NCI-H446 (cell line): ENCODE measurements at regions not wholly inside any gene's neighbourhood (a gene's known extent, or its start where the extent isn't known, plus 50 kb on each side); places are given as distances from the start of the nearest gene placed in this dataset.
A peak's percentile ranks its signal among the peaks of the same experiment; 100 is the strongest.

Source experiments
- DNase-seq, 2 experiments: peaks; one replicate each; lab custom pipeline; 2025; lab: John Stamatoyannopoulos, UW

DNA sequence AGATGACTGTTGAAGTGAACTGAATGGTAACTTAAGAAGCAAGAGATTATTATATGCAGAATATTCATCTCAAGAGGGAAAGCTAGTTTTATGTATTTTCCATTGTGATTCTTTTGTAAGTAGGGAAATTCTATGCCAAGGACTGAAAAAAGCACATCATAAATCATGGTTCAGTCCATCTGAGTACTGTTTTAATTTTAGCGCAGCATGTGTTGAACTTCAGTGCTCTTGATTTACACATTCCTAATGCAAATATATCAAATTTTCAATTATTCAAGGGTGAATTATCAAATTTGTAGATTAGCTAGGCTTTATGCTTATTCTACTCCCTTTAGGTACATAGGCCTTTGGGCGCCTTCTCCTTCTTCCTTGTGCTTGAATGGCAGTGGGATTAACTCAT, 50.3 kb upstream of the TCF12 start:
- DNase-seq: no peak

DNA sequence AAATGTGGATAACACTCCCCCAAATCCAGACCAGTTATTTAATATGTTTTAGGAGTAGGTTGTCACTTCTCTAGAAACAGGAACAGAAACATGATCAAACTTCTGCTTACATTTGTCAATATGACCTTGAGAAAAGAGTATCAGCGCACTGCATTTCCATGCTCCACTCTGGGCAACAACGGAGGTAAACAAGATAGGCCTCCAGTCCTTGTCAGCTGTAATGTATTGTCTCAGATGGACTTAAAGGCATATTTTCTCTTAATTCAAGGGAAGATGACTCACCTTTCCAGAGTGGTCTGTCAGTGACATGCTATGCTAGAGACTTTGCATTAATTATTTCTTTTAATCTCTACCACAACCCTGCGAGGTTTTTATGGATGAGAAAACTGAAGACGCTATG, 51.6 kb upstream of the TCF12 start:
- no peak for DNase-seq

DNA sequence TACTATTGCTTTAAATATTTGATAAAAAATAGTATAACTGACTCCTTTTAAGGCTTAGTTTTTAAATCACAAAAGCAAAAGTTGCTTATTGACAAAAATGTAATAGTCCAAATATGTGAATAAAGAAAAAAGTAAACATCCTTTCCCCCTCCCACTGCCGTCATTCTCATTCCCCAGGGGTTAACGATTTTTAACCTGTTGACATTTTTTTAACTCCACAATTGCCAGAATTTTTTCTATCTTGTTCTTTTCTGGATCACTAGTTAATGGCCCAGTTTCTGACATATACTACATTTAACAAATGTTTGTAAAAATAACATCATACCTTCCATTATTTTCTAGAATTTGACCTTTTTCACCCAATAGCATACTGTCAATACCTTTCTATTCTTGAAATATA, 60.6 kb upstream of the TCF12 start:
- no peak for DNase-seq

DNA sequence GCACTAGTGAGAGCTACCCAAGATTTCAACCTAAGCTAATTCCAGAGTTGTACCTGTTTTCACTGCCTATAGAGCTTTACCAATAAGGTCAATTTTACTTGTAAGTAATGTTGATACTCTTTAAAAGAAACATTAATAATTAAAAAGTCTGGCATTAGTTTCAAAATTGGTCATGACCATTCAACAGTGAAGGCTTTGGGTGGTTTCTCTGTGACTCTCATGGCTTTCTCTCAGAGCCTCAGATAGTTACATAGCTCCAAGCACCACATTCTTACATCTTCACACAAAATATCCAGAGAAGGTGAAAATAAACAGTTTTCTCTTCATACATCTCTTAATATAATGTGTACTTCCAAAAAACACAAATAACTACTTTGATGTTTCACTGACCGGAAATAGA, 61.5 kb upstream of the TCF12 start:
- no peak for DNase-seq

DNA sequence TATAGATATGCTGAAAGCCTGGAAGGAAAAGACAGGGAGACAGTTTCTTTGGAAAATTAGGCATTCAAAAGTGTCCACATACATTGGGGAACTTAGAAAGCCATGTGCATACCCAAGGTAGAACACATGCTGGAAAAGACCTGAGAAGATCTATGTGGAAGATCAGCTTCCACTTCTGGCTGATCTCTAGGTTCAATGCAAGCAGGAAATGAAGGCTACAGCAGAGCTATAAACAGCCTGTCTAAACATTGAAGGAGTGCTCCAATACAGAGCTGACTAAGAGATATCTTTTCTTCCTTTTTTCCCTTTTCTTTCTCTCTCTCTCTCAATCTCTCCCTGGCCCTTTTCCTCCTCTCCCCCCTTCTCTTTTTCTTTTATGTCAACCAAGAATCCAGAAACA, 73.6 kb upstream of the TCF12 start:
- no peak for DNase-seq

DNA sequence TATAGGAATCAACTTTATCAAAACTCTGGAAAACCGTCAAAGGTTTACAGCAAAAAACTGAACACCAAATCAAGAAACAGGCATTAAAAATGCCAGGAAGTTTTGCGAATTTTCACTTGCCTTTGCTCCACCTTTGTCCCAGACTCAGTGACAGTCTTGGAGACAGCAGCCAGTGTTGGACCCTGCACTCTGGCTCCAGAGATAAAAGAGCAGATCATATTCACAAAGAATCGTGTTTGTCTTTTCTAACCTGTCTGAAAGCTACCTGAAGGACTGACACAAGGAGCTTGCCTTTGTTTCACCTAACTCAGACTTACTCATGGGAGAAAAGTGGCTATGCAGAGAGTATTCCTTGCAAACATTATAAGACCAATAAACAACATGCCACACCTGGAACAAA, 74.0 kb upstream of the TCF12 start:
- DNase-seq: no peak

DNA sequence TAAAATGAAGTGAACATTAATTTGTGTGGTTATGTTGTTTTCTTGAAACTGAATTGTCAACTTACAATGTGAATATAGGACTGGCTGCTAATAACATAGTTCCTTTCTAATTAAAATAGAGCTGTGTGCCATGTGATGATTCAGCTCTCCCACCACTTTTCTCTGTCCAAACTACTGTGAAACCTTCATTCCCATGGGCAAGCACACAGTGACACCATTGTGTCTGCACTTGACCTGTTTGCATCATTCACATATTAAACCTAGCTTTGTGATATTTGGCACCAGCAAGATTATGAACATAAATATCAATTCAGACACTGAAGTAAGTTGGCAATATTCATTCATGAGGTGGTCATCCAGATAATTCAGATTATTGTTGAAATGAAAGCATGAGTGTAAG, 78.8 kb upstream of the TCF12 start:
- no peak for DNase-seq

DNA sequence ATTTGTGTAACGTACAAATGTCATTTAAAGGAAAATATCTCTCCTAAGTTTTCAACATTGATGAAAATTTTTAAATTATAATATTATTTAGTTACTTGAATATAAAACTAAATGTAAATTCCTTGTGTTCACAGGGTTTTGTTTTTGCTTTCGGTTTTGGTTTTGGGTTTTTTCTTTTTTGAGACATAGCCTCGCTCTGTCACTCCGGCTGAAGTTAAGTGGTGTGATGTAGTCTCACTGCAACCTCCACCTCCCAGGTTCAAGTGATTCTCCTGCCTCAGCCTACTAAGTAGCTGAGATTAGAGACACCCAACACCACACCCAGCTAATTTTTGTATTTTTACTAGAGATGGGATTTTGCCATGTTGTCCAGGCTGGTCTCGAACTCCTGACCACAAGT, 79.3 kb upstream of the TCF12 start:
- DNase-seq: no peak

DNA sequence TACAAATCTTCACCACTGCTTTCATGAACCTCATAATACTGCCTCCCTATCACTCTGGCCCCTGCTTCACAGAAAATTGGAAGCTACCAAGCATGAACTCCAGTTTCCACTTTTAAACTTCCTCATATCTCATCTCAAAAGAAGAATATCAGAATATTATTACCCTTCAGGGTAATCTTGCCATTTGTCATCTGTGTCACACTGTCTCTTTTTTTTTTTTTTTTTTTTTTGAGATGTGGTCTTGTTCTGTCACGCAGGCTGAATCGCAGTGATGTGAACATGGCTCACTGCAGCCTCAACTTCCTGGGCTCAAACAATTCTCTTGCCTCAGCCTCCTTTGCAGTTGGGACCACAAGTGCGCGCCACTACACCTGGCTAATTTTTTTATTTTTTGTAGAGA, 80.4 kb upstream of the TCF12 start:
- no peak for DNase-seq

DNA sequence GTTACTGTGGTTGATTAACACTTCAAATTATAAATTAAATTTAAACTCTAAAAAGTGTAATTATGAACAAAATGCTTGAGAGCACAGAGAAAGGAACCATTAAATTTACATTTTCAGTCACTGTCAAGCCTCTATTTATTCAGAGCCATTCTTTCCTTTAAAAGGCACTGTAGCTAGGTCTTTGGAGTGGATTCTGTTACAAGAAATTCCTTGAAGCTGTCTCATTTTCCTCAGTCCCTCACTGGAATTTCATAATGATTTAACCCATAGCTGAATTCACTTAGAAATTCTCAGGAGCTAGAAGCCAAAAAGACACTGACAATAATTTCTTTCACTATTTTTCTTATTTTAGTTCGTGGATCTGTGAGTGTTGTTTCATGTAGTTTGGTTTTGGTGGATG, 81.2 kb upstream of the TCF12 start:
- DNase-seq: no peak

DNA sequence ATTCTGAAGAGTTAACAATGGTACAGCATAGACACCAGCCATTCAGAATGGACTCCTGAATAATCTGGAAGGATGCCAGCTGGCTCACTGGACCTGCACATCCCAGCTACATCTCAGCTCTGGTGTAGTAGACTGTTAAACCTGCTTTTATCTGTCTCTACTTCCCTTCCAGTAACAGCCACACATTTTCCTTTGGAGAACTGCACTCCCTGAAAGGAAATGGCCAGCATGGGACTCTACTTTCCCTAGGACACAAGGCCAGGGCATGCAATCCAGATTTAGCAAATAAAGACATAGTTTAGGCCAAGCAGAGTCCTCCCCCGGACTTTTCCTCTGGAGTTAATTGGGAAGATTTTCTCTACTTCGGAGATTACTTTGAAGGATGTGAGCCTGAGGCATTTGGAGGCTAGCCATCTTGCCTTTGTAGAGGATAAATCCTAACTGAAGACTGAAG, 82.7 kb upstream of the TCF12 start:
- peak; percentile 90 to 92 for DNase-seq

DNA sequence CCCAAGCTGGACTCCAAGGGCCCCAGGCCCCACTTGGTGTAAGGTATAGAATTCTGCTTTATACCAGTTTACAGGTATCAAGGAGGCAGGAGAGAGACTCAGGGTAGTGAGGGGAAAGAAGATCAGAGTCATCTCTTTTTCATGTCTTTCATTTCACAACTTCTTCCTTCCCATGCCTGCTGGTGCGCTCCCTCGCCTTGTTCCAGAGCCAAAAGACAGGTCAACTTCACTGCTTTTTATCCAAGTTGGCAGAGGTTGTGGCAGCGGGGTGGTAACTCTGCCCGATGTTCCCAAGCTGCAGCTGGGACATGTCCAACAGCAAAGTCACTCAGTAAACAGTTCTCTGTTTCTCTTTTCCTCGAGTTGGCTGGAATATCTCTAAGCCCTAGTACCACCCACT, 86.3 kb upstream of the TCF12 start:
- peak; percentile 88 to 93 for DNase-seq

DNA sequence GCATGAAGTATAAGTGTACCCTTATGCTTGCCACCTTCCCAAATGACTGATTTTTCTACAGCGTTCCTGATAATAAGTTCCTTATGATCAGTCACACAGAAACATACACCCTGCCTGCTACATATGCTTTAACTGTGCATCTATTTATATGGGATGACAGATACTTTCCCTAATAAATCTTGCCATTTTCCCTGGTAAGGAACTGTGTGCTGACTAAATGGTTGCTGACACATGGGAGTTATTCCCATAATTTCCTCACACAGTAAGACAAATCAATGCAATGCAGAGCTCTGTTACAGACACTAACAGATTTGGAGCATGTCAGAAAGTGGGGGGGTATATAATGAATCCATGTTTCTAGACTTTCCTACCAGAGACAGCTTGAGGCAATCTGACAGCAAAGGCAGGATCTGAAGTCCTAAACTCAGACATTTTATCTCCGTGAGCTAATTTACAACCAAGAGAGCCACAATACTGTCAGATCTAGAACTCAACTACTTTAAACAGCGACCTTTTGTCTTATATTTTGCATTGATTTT, 86.9 kb upstream of the TCF12 start:
- peak in 1 of 2 experiments; percentile 33 for DNase-seq

DNA sequence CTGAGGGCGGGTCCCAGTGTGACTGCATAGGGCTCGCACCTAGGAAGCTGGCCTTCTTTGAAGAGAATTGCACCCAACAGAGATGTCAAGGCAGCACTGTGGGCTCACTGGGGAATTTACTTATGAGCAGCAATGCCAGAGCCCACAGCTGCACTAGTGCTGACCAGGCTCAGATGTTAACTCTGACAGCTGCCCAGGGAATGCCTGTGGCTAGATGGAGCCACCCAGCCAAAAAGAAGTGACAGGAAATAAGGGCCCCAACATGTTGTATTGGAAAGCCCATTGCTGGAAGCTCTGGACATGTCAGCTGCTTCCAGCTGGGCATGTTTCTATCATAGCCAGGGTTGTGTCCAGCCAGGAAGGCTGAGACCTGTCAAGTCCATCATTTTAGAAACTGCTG, 90.9 kb upstream of the ZNF280D start:
- no peak for DNase-seq

DNA sequence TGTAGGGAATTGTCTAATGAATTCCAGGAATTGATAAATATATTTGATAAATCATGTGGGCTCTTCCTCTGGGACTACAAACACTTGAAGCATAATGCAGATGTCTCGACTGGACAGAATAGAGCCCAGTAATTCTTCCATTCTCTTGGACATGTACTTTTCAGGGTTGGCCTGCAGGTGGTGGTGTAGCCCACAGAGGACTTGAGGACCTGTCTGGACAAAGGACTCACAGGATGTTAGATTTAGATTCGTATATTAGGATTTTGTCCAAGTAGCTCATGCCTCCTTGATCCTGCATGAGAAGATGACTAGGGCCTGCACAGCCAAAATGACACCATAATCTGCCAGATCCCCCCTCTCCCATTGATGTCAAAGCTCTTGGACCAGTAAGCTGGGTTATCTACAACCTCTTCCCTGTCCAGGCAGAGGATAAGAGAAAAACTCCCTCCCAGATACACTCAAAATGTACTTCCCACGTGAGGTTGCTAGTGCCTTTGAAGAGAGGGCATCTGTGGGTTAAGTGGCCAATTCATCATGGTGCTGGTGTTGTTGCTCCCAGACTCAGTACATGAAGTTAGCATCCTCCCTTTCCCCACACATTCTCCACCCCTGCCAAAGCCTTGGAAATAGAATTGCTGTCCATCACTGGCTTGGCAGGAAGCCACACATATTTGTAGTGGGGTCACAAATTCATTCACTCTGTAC, 88.6 kb upstream of the ZNF280D start:
- DNase-seq: peak; percentile 38 to 62

DNA sequence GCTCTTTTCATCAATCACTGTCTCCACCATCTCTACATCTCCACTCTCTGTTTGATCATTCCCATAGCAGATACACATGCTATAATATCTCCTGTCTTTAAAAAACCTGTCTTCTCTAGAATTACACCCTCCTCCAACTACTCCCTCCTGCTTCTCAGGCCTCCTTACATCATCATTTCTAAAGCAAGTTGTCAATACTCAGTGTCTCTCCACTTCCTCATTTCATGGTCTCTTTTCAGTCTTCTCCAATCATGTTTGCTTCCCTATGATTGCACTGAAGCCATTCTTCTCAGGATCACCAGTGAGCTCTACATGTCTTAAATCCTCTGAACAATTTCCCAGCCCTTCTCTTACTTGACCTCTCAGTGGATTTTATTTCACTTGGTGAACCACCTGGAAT, 87.0 kb upstream of the ZNF280D start:
- DNase-seq: no peak

DNA sequence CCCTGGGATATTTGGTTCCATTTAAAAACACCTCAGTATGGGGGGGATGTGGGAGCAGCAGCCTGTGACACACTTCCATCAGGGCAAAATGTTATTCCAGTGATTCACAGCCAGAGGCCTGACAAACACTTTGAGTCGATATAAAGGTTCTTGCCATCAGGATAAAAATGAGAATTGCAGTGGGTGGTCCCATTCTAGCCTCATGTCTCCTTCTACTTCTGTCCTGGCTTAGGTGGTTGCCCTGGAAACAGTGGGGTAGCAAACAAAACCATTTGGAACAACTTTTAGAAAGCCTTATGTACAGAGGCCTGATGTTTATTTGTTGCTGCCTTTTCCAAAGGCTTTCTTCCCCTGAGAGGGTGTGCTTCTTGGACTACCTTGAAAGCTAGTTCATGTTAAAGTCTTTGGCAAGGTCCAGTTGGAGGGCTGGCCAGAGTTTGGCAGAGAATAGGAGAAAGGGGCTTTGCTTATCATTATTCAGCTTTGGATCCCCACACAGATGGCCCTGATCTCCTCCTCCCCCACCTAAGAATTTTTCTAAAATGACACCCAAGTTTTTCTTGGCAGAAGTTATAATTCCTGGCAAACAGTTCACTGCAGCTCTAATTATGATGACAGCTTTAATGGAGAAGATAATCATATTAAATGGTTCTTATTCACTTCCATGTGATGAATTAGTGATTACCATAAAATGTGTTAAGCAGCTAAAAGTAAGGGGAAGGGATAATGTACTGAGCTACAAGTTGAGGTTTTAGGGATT, 84.2 kb upstream of the ZNF280D start:
- DNase-seq: peak; percentile 73 to 78

DNA sequence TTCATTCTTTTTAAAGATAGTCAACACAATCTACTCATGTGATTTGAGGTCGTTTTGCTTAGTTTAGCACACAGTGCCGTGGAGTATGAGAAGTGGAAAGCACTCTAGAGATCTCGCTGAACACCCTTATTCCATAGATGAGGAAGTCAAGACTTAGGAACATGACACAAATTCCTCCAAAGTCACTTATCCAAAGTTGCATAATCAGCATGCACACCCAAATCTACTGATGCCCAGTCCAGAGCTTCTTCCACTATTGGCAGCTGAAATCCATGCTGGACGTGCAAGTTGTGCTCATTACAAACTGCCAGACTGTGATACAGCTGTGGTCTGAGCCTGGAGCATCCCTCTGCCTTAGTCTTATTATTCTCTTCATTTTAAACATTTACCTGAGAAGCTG, 83.5 kb upstream of the ZNF280D start:
- no peak for DNase-seq

DNA sequence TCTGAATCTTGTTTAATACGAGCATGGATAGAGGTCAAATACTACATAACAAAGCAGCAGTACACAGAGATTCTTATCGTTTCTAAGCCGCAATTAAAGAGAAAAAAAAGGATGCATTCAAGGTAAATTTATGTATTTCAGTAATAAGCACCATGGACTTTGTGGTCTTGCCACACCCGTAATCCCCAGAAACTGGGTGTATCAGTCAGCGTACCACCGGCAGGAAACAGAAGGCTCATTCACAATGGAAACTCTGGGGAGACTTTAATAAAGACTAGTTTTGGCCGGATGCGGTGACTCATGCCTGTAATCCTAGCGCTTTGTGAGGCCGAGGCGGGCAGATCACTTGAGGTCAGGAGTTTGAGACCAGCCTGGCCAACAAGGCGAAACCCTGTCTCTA, 81.9 kb upstream of the ZNF280D start:
- no peak for DNase-seq

DNA sequence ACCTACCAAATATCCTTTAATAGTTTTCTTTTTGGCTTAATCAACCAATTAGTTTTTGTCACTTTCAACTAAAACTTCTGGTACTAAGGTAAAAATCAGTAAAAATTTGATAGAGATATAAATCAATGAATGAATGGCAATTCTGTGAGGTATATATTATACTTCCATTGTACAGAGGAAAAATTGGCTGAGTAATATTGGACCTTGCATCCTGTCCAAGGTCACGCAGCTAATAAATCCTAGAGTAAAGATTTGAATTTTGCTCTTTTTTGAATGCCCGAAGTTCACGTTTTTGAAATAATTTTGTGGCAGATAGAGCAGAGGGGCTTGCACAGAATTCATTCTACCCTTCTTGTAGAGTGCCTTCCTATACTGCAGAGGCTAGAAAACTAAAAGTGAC, 81.1 kb upstream of the ZNF280D start:
- DNase-seq: no peak

DNA sequence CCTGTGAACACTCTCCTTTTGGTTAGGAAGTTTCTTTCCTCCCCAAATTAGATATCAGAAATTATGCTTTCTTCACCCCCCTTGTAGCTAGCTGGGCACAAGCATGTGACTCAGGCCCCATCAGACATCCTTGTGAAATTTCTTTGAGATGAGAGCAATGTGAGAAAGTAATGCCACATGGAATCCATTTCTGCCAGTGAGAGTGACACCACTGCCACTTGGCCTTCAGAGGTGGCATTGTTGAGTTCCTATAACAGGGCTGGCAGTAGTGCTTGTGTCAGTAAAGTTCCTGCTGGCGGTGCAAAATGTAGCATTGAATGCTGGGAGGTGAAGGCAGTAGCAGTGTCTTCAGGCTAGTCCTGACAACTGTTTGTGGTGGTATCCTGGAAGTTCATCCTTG, 80.7 kb upstream of the ZNF280D start:
- DNase-seq: no peak

DNA sequence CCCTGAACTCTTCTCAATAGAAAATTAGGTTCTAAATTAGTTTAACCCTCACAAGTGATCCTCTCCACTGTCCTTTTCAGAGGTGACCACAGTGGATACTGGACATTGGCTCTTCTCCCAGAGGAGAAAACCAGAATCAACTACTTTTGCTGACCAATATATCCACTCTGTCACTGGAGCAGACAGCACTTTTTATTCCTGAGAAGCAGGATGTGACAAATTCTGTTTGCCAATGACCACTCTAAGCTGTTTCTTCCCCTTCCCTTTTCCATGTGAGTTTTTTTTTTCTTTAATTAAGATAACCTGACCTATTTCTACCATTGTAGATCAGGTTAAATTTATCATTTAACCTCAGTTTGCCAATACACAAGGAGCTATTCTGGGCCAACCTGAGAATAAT, 79.7 kb upstream of the ZNF280D start:
- DNase-seq: no peak

DNA sequence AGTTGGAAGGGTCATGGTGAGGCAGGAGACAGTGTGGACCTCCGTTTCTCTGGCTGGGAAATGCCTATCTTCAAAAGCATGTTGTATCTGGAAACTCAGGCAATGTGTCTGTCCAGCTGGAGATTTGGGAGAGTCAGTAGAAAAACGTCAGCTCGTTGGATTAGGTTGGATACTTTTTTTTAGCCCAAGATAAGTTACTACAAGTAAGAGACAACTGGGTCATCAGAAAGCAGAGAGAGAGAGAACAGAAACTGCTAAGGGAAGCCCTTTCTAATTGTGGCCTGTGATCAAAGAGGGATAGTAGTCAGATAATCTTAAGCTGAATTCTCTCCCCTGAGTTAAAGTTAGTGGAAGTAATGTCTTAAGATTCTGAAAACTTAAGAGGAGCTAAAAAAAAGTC, 78.9 kb upstream of the ZNF280D start:
- no peak for DNase-seq

DNA sequence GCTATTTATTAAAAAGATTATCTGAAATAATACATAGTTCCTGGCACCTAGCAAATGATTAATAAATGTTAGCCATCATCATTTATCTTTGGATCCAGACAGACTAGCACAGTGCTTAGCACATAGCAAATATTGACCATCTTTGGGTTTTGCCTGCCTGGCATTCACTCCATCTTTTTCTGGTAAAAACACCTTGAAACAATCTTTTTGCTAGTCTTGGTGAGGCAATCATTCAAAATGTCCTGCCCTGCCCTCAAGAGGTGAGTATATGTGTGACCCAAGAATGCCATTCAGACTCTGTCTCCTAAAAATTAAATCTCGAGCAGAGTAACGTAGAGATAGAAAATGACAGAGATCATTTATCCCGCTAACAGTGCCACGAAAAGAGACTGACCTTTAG, 78.3 kb upstream of the ZNF280D start:
- DNase-seq: no peak
